ENCODE measurements at regions not wholly inside any gene's neighbourhood (a gene's known extent, or its start where the extent isn't known, plus 50 kb on each side); places are given as distances from the start of the nearest gene placed in this dataset.

GRCh38 chr4:84050015-84050414, 449.1 kb downstream of the NKX6-1 start (continued):
- no peak for TF ChIP-seq RREB1 (CRISPR knock-in tag; IDR thresholded peaks at IDR 0.05)
- TF ChIP-seq ZC3H11A (IDR thresholded peaks at IDR 0.05; ENCODE audit: low read depth, low read length) = no peak
- no peak for TF ChIP-seq KAT2B (IDR thresholded peaks at IDR 0.05; ENCODE audit: low read depth, low read length)
- TF ChIP-seq RHOXF2B (CRISPR knock-in tag; conservative IDR thresholded peaks at IDR 0.05) = no peak
- TF ChIP-seq RBM22 (IDR thresholded peaks at IDR 0.05; ENCODE audit: low read depth, low read length, poor library complexity, severe bottlenecking) = no peak
- TF ChIP-seq ZNF518B (CRISPR knock-in tag; IDR thresholded peaks at IDR 0.05) = no peak
- TF ChIP-seq NR3C1 (CRISPR knock-in tag; IDR thresholded peaks at IDR 0.05) = no peak
- TF ChIP-seq HDAC6 (IDR thresholded peaks at IDR 0.05; ENCODE audit: low read depth, low read length) = no peak
- no peak for TF ChIP-seq GTF2B (IDR thresholded peaks at IDR 0.05; ENCODE audit: extremely low read depth, insufficient read length)
- TF ChIP-seq IRF1 (CRISPR knock-in tag; IDR thresholded peaks at IDR 0.05; ENCODE audit: borderline replicate concordance) = no peak
- no peak for TF ChIP-seq EWSR1 (IDR thresholded peaks at IDR 0.05; ENCODE audit: borderline replicate concordance, low read depth, partially characterized antibody)
- no peak for TF ChIP-seq PRMT5 (CRISPR knock-in tag; IDR thresholded peaks at IDR 0.05)
- TF ChIP-seq NFXL1 (CRISPR knock-in tag; IDR thresholded peaks at IDR 0.05) = no peak
- no peak for TF ChIP-seq SRSF9 (IDR thresholded peaks at IDR 0.05; ENCODE audit: borderline replicate concordance, low read depth, low read length)

Measured in K562 (cell line).